Colonic mucosa (tissue), 4 donors: ENCODE measurements at regions not wholly inside any gene's neighbourhood (a gene's known extent, or its start where the extent isn't known, plus 50 kb on each side); places are given as distances from the start of the nearest gene placed in this dataset.

Experiments
- DNase-seq: peaks from one replicate; pipeline ENCODE4 v3.0.0-alpha.2; 2020
- H3K27ac ChIP-seq: fragments of 200-600 bp; one replicate; pipeline ENCODE4 v1.8.0; 2021
- H3K27me3 ChIP-seq: fragments of 200-600 bp; one replicate; pipeline ENCODE4 v1.8.0; 2021
- H3K36me3 ChIP-seq: fragments of 200-600 bp; one replicate; pipeline ENCODE4 v1.8.0; 2021
- H3K4me1 ChIP-seq: fragments of 200-600 bp; one replicate; pipeline ENCODE4 v1.8.0; 2021; ENCODE audit warnings: mild to moderate bottlenecking
- H3K4me3 ChIP-seq: fragments of 200-600 bp; one replicate; pipeline ENCODE4 v1.8.0; 2021
- H3K9ac ChIP-seq, 2 donors: one replicate each; pipeline ENCODE4 v1.7.0; 2013; ENCODE audit warnings: control low read depth in 2 of 2, low read depth in 2 of 2, low read length in 2 of 2
- H3K9me3 ChIP-seq: fragments of 200-600 bp; one replicate; pipeline ENCODE4 v1.8.0; 2021
- intact Hi-C: fragments of 100-400 bp; cut with DNase I; formaldehyde crosslinking; loops from one replicate; pipeline ENCODE4 v1.14.1; 2022
- TF ChIP-seq, protein P1 (sequence below): fragments of 200-600 bp; IDR thresholded peaks from one replicate; pipeline ENCODE4 v1.8.0; 2022; ENCODE audit warnings: antibody characterized with exemption, mild to moderate bottlenecking
- donor health status: healthy.
- donor health status: DM: no; HTN: no; CAD: no.
- donor health status: DM: no; HTN: no; CAD: no.

DNA sequence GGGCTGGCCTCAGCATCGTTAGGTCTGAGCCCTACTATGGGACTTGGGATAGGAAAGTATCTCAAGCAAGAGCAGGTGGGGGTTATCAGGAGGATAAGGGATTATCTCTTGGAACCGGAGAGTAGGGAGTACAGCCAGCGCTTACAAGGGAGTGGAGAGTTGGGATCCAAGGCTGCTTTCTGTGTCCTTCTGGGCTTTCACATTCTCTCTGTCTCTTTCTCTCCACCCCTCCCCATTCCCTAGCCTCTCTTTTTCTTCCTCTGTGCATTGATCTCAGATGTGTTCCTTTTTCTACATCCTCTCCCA, 170.2 kb downstream of the BUD13 start:
- Histone ChIP-seq H3K4me3 (no peak overlapping the region), H3K9me3 (no peaks in the 10 kb centered on the region), H3K36me3 (no peaks in the 10 kb centered on the region), H3K9ac (no peak overlapping the region), H3K27ac (no peak overlapping the region), H3K27me3 (no peaks in the 10 kb centered on the region), H3K4me1 (no peaks in the 10 kb centered on the region)
- intact Hi-C loops: no loop called here
- TF ChIP-seq, protein P1, sequence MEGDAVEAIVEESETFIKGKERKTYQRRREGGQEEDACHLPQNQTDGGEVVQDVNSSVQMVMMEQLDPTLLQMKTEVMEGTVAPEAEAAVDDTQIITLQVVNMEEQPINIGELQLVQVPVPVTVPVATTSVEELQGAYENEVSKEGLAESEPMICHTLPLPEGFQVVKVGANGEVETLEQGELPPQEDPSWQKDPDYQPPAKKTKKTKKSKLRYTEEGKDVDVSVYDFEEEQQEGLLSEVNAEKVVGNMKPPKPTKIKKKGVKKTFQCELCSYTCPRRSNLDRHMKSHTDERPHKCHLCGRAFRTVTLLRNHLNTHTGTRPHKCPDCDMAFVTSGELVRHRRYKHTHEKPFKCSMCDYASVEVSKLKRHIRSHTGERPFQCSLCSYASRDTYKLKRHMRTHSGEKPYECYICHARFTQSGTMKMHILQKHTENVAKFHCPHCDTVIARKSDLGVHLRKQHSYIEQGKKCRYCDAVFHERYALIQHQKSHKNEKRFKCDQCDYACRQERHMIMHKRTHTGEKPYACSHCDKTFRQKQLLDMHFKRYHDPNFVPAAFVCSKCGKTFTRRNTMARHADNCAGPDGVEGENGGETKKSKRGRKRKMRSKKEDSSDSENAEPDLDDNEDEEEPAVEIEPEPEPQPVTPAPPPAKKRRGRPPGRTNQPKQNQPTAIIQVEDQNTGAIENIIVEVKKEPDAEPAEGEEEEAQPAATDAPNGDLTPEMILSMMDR: no peak
- no peak for DNase-seq

DNA sequence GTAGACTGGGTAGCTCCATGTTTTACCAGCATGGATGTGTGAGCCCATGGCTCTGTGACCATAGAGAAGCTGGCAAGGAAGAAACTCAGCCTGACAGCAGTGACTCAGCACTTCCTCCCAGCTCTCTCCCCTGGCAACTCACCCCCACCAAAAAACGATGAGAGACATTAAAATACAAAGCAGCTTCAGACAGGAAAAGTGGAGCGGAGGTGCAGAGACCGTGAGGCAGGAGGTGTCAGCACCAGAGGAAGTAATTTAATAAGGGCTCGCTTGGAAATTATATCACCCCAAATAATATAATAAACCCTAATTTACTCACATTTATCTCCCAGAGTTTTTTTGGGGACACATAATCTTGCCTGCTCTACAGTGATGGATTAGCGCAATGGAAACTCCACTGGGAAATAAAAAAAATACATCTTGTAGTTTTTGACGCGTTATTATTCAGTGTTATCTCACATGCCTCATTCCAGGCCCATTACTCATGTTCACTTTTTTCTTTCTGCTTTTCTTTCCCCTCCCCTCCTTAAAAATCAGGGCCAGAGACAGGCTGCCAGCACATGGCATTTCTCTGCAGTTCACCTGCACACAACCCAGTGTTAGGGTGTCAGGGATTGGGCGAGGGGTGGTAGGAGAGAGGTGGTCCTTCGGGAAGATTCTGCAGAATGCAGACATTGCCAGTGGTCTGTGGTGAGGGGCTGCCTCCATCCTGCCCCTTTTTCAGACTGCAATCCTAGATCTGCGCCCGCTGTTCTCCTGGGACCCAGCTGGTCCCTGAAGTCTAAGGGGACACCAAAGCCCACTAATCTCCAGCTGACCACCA, 170.8 kb downstream of the BUD13 start:
- Histone ChIP-seq H3K4me3 (no peak overlapping the region), H3K9me3 (no peaks in the 10 kb centered on the region), H3K4me1 (no peaks in the 10 kb centered on the region), H3K9ac (no peak overlapping the region), H3K27ac (no peak overlapping the region), H3K36me3 (no peaks in the 10 kb centered on the region), H3K27me3 (no peaks in the 10 kb centered on the region)
- TF ChIP-seq, protein P1: no peak
- DNase-seq: no peak
- intact Hi-C loops: no loop called here

DNA sequence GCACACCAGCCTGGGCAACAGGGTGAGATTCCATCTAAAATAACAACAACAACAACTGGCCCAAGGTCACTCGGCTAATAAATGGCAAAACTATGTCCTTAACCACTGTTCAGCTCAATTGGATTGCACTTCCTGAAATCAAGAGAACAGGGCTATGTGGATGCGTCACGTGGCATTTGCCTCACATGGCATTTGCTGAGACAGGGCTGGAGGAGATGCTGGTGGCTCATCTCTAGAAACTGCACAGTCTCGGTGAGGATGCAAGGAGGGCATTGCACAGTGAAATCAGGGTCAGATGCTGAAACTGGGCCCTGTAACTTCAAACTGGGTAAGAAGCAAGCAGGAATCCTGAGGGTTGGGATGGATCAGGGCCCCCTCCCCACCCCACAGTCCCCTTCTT, 171.9 kb downstream of the BUD13 start:
- Histone ChIP-seq H3K27ac (no peak overlapping the region), H3K27me3 (no peaks in the 10 kb centered on the region), H3K4me3 (no peak overlapping the region), H3K9me3 (no peaks in the 10 kb centered on the region), H3K4me1 (no peaks in the 10 kb centered on the region), H3K9ac (no peak overlapping the region), H3K36me3 (no peaks in the 10 kb centered on the region)
- TF ChIP-seq, protein P1: no peak
- intact Hi-C loops: no loop called here
- no peak for DNase-seq

DNA sequence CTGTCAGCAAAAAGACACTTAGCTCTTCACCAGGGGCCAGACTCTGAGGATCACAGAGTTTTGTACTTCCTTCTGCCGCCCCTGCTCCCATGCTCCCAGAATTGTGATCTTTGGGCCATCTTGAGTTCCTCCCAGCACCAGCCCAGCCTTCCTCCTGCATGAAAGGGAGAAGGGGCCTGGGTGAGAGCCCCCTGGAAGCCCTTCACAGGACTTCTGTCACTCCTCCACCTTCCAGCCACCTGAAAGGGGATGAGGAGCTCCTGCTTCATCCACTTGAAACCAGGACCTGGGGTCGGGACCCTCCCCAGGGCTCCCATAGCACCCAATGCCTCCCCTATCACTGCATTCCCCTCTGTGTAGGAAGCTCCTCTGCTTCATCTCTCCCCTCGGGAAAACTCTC, 174.2 kb downstream of the BUD13 start:
- H3K9ac ChIP-seq: no peak overlapping the region
- TF ChIP-seq, protein P1: no peak
- intact Hi-C loops: no loop called here
- no peak for DNase-seq
- no peaks in the 10 kb centered on the region for H3K4me1 ChIP-seq
- H3K9me3 ChIP-seq: no peaks in the 10 kb centered on the region
- no peaks in the 10 kb centered on the region for H3K36me3 ChIP-seq
- H3K27ac ChIP-seq: no peak overlapping the region
- H3K4me3 ChIP-seq: no peak overlapping the region
- H3K27me3 ChIP-seq: no peaks in the 10 kb centered on the region

DNA sequence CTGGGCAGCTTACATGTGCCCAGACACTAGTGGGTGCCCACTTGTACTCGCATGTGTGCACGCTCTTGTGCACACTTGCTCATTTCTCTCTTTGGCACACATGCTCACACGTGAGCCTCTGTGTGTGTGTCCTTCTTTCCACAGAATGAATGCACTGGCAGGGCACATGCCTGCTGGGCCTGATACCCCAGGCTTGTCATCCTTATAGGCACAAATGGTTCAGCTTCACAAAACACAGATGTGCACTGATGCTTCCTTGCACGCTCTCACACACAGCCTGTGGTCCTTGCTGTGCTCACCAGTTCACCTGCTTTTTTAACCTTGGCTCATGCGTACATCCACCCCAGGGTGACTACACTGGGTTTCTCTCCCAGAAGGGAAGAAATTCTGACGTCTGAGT, 174.8 kb downstream of the BUD13 start:
- Histone ChIP-seq H3K4me3 (no peak overlapping the region), H3K27ac (no peak overlapping the region), H3K9me3 (no peaks in the 10 kb centered on the region), H3K9ac (no peak overlapping the region), H3K4me1 (no peaks in the 10 kb centered on the region), H3K36me3 (no peaks in the 10 kb centered on the region), H3K27me3 (no peaks in the 10 kb centered on the region)
- intact Hi-C loops: no loop called here
- TF ChIP-seq, protein P1: no peak
- DNase-seq: no peak
